BJ (cell line): ENCODE measurements at regions not wholly inside any gene's neighbourhood (a gene's known extent, or its start where the extent isn't known, plus 50 kb on each side); places are given as distances from the start of the nearest gene placed in this dataset.

Experiments
- CTCF ChIA-PET: fragments of 350-600 bp; formaldehyde crosslinking; extraction: SDS; loops from one replicate; lab custom pipeline; 2021; ENCODE audit warnings: antibody characterized with exemption, inconsistent platforms; lab: Yijun Ruan, JAX
- POLR2A ChIA-PET: fragments of 300-600 bp; sonication (Branson Sonifier 250); formaldehyde crosslinking; extraction: SDS; loops from one replicate; lab custom pipeline; 2021; ENCODE audit warnings: antibody characterized with exemption; lab: Charles Lee
- DNase-seq: peaks from one replicate; pipeline ENCODE4 v3.0.0-alpha.2; 2011; ENCODE audit warnings: low read depth
- H3K27me3 ChIP-seq: 2 replicates; pipeline ENCODE4 v1.6.0; 2011; ENCODE audit warnings: low read length; ENCODE audit not compliant: control insufficient read depth, insufficient read depth
- H3K36me3 ChIP-seq: 2 replicates; pipeline ENCODE4 v1.5.1; 2011; ENCODE audit warnings: low read length; ENCODE audit not compliant: control insufficient read depth, insufficient read depth
- H3K4me3 ChIP-seq: 2 replicates; pipeline ENCODE4 v1.5.1; 2011; ENCODE audit warnings: low read depth, mild to moderate bottlenecking, control low read depth, low read length
- TF ChIP-seq, protein P1 (sequence below): IDR thresholded peaks from 2 replicates; pipeline ENCODE4 v1.5.1; 2011; ENCODE audit warnings: low read depth, mild to moderate bottlenecking, control low read depth, inconsistent platforms, low read length, moderate library complexity; ENCODE audit not compliant: insufficient read depth

GRCh38 chr13:53560556-53560955 is 531.9 kb downstream of the OLFM4 start:
- no peaks in the 10 kb centered on the region for H3K36me3 ChIP-seq
- DNase-seq = no peak
- TF ChIP-seq, protein P1, sequence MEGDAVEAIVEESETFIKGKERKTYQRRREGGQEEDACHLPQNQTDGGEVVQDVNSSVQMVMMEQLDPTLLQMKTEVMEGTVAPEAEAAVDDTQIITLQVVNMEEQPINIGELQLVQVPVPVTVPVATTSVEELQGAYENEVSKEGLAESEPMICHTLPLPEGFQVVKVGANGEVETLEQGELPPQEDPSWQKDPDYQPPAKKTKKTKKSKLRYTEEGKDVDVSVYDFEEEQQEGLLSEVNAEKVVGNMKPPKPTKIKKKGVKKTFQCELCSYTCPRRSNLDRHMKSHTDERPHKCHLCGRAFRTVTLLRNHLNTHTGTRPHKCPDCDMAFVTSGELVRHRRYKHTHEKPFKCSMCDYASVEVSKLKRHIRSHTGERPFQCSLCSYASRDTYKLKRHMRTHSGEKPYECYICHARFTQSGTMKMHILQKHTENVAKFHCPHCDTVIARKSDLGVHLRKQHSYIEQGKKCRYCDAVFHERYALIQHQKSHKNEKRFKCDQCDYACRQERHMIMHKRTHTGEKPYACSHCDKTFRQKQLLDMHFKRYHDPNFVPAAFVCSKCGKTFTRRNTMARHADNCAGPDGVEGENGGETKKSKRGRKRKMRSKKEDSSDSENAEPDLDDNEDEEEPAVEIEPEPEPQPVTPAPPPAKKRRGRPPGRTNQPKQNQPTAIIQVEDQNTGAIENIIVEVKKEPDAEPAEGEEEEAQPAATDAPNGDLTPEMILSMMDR = no peak
- H3K27me3 ChIP-seq = no peaks in the 10 kb centered on the region
- CTCF ChIA-PET = no interaction called here
- H3K4me3 ChIP-seq = no peak overlapping the region
- POLR2A ChIA-PET = no interaction called here

DNA sequence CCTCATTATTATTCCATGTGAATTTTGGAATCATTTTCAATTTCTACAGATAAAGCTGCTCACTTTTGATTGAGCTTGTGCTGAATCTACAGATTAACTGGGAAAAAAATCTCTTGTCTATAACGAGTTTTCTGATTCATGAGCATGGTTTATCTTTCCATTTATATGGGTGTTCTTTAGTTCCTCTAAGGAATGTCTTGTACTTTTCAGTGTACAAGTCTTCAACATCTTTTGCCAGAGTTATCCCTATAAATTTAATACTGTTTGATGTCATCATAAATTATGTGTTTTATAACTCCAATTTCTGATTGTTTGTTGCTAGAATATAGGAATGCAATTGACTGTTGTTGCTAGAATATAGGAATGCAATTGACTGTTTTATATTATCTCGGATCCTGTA is 533.8 kb downstream of the OLFM4 start:
- H3K27me3 ChIP-seq = no peaks in the 10 kb centered on the region
- no peak overlapping the region for H3K4me3 ChIP-seq
- TF ChIP-seq, protein P1 = no peak
- H3K36me3 ChIP-seq = no peaks in the 10 kb centered on the region
- ChIA-PET CTCF (no interaction called here), POLR2A (no interaction called here)
- no peak for DNase-seq

DNA sequence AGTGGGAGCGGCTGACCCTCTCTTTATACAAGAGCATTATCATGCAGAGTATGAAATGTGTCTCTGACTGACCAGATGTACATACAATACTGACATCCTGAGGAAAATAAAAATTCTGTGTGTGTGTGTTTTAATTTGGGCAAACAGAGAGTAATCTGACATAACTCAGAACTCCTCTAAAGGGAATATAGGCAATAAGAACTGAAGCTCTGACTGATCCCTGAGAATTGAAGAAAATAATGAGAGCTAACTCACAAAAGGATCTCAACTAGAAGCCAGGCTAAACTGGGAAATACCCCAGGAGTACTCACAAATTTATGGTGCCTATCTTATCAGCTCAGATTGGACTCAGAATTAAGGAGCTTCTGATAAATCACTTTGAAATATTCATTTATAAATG is 539.9 kb downstream of the OLFM4 start:
- no peak for DNase-seq
- Histone ChIP-seq H3K36me3 (no peaks in the 10 kb centered on the region), H3K4me3 (no peak overlapping the region), H3K27me3 (no peaks in the 10 kb centered on the region)
- POLR2A ChIA-PET = no interaction called here
- TF ChIP-seq, protein P1 = no peak
- CTCF ChIA-PET = interaction anchor here (0.5 kb wide), 1 partner anchor 147 kb away, joined by 4 read pairs; no protein-coding TSS in a partner anchor

- no peaks in the 10 kb centered on the region for H3K27me3 ChIP-seq
- DNase-seq = no peak
- H3K36me3 ChIP-seq = no peaks in the 10 kb centered on the region
- TF ChIP-seq, protein P1 = no peak
- POLR2A ChIA-PET = no interaction called here
- CTCF ChIA-PET = interaction anchor here (0.6 kb wide), 1 partner anchor 134 kb away, joined by 3 read pairs; no protein-coding TSS in a partner anchor
- H3K4me3 ChIP-seq = no peak overlapping the region
These were observed 540.8 kb downstream of the OLFM4 start for GRCh38 chr13:53569453-53569852.

DNA sequence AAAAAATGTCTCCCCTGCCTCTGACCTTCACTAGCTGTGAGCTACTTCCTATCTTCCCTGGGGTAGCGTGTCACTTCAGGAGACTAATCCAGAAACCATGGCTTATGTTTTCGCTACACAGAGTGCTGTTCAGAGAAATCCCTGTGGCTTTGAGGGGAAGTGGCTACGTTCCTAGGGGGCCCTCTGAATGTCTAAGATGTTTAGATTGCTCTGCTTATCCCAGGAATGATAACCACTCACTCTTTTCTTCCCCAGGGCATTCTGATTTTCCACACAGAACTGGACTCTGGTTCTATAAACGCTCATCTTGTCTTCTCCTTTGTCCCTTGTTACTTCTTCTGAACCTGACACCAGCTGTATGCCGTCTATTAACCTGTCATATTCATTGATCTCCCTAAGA is 572.5 kb downstream of the OLFM4 start:
- Histone ChIP-seq H3K36me3 (no peaks in the 10 kb centered on the region), H3K27me3 (no peaks in the 10 kb centered on the region), H3K4me3 (no peak overlapping the region)
- TF ChIP-seq, protein P1 = no peak
- DNase-seq = no peak
- ChIA-PET CTCF (no interaction called here), POLR2A (no interaction called here)
